RWPE2 (cell line): ENCODE measurements at regions not wholly inside any gene's neighbourhood (a gene's known extent, or its start where the extent isn't known, plus 50 kb on each side); places are given as distances from the start of the nearest gene placed in this dataset.
"Not testable (repeated sequence)": the region's sequence is repeated elsewhere in the genome, so short reads cannot be mapped to it uniquely, and the experiment has no call there.

ENCODE experiments used
- ATAC-seq: fragments of 200-7000 bp; cut with Tn5 transposase; 3 replicates; pipeline ENCODE4 v1.9.1; 2021; ENCODE audit warnings: low read depth
- DNase-seq: peaks from one replicate; pipeline ENCODE4 v3.0.0-alpha.2; 2020; ENCODE audit warnings: low spot score
- H3K27ac ChIP-seq: fragments of 450-650 bp; 2 replicates; pipeline ENCODE4 v1.5.1; 2017; ENCODE audit warnings: mild to moderate bottlenecking; ENCODE audit not compliant: poor library complexity, severe bottlenecking
- H3K27me3 ChIP-seq: fragments of 250-450 bp; sonication (Bioruptor Pico); 2 replicates; pipeline ENCODE4 v1.5.1; 2021; ENCODE audit warnings: mild to moderate bottlenecking, moderate library complexity; ENCODE audit not compliant: insufficient read depth, poor library complexity, severe bottlenecking
- H3K36me3 ChIP-seq: fragments of 250-450 bp; sonication (Bioruptor Pico); 2 replicates; pipeline ENCODE4 v1.5.1; 2020; ENCODE audit warnings: low read depth, mild to moderate bottlenecking, moderate library complexity
- H3K4me1 ChIP-seq: fragments of 250-450 bp; sonication (Bioruptor Pico); 2 replicates; pipeline ENCODE4 v1.5.1; 2021; ENCODE audit warnings: mild to moderate bottlenecking, moderate library complexity; ENCODE audit not compliant: insufficient read depth, poor library complexity, severe bottlenecking
- H3K4me3 ChIP-seq: fragments of 250-450 bp; sonication (Bioruptor Pico); 2 replicates; pipeline ENCODE4 v1.5.1; 2021; ENCODE audit warnings: mild to moderate bottlenecking, moderate library complexity; ENCODE audit not compliant: severe bottlenecking
- H3K9me3 ChIP-seq: fragments of 250-450 bp; sonication (Bioruptor Pico); 2 replicates; pipeline ENCODE4 v1.5.1; 2021; ENCODE audit warnings: mild to moderate bottlenecking, moderate library complexity; ENCODE audit not compliant: severe bottlenecking
- CTCF ChIP-seq: fragments of 450-650 bp; IDR thresholded peaks from one replicate; pipeline ENCODE4 v1.5.1; 2017; ENCODE audit warnings: mild to moderate bottlenecking, moderate library complexity; ENCODE audit not compliant: poor library complexity, severe bottlenecking

- H3K9me3 ChIP-seq = no peaks in the 10 kb centered on the region
- TF ChIP-seq CTCF = no peak
- no peaks in the 10 kb centered on the region for H3K27me3 ChIP-seq
- no peaks in the 10 kb centered on the region for H3K36me3 ChIP-seq
- H3K27ac ChIP-seq = no peak overlapping the region
- no peak overlapping the region for H3K4me3 ChIP-seq
- DNase-seq (no peak), ATAC-seq (peak; percentile 28)
- no peaks in the 10 kb centered on the region for H3K4me1 ChIP-seq
Measured at GRCh38 chr20:33927724-33928123, 66.0 kb upstream of the RALY start.

DNA sequence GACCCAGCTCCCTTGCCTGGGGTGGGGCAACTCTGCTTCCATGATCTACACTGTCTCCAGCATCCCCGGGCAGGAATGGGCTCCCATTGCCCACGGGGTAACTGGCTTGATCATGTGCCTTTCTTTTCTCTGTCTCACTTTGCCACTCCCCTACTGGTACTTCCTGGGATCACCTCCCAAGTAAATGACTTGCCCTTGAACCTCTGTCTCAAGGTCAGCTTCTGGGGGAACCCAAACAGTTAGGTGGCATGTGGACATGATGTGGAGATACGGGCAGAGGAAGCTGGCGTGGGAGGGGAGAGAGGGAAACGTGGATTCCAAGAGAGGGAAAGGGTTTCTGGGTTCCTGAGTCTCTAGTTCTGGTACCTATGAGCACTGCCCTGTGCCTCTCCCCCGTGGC is 63.8 kb upstream of the RALY start:
- no peaks in the 10 kb centered on the region for H3K4me1 ChIP-seq
- ATAC-seq = no peak
- no peaks in the 10 kb centered on the region for H3K27me3 ChIP-seq
- H3K9me3 ChIP-seq = no peaks in the 10 kb centered on the region
- no peak for DNase-seq
- no peak for TF ChIP-seq CTCF
- no peak overlapping the region for H3K4me3 ChIP-seq
- no peaks in the 10 kb centered on the region for H3K36me3 ChIP-seq
- no peak overlapping the region for H3K27ac ChIP-seq

GRCh38 chr20:33933469-33933909 is 60.2 kb upstream of the RALY start:
- H3K27me3 ChIP-seq = no peaks in the 10 kb centered on the region
- no peak overlapping the region for H3K27ac ChIP-seq
- ATAC-seq = peak; percentile 80
- no peak for DNase-seq
- no peaks in the 10 kb centered on the region for H3K4me1 ChIP-seq
- H3K9me3 ChIP-seq = no peaks in the 10 kb centered on the region
- H3K36me3 ChIP-seq = no peaks in the 10 kb centered on the region
- peak; percentile 76 for TF ChIP-seq CTCF
- no peak overlapping the region for H3K4me3 ChIP-seq

- no peak for TF ChIP-seq CTCF
- Histone ChIP-seq H3K27me3 (no peaks in the 10 kb centered on the region), H3K4me1 (no peaks in the 10 kb centered on the region), H3K4me3 (no peak overlapping the region), H3K27ac (no peak overlapping the region), H3K36me3 (no peaks in the 10 kb centered on the region), H3K9me3 (no peaks in the 10 kb centered on the region)
- ATAC-seq (no peak), DNase-seq (no peak)
Measured at GRCh38 chr20:33936656-33937055, 57.1 kb upstream of the RALY start.

DNA sequence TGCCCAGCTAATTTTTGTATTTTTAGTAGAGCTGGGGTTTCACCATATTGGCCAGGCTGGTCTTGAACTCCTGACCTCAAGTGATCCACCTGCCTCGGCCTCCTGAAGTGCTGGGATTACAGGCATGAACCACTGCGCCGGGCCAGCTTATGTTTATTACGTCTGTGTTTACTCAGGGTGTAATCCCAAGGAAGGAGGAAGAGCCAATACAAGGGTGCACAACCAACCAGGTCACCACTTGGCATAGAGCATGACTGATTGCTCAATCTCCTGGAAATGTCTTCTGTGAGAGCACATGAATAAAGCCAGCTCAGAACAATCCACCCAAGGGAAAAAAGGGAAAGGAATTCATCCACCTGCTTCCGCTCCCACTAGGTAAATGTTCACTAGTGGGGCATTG is 54.7 kb upstream of the RALY start:
- not testable (repeated sequence) for H3K9me3 ChIP-seq, H3K27me3 ChIP-seq, H3K4me1 ChIP-seq, H3K36me3 ChIP-seq, H3K4me3 ChIP-seq, H3K27ac ChIP-seq, DNase-seq
- ATAC-seq = peak; percentile 64
